IMR-90 (cell line): ENCODE measurements at regions not wholly inside any gene's neighbourhood (a gene's known extent, or its start where the extent isn't known, plus 50 kb on each side); places are given as distances from the start of the nearest gene placed in this dataset.

Experiments
- ATAC-seq: fragments of 200-7000 bp; cut with Tn5 transposase; 2 replicates; pipeline ENCODE4 v1.9.1; 2020; ENCODE audit warnings: low read depth, mild to moderate bottlenecking, moderate library complexity
- BruUV-seq: library from RNA; stranded (reverse); fragments of 400-500 nt; replicated peaks from 2 replicates; lab custom pipeline; 2021; lab: Mats Ljungman, UMichigan
- CTCF ChIA-PET: fragments of 300-600 bp; formaldehyde crosslinking; extraction: SDS; loops from one replicate; lab custom pipeline; 2021; ENCODE audit warnings: antibody characterized with exemption; lab: Yijun Ruan, JAX
- POLR2A ChIA-PET: fragments of 300-600 bp; sonication (Branson Sonifier 250); formaldehyde crosslinking; loops from one replicate; lab custom pipeline; 2022; ENCODE audit warnings: antibody characterized with exemption; ENCODE audit not compliant: unreplicated experiment; lab: Charles Lee
- DNase-seq: peaks from one replicate; pipeline ENCODE4 v3.0.0; 2013
- H2AFZ ChIP-seq: replicated peaks from 2 replicates; pipeline ENCODE3; 2013; ENCODE audit warnings: low read length, mild to moderate bottlenecking; ENCODE audit not compliant: poor library complexity
- H2AK5ac ChIP-seq: 2 replicates; pipeline ENCODE4 v1.6.1; 2013; ENCODE audit warnings: low read depth, low read length, inconsistent platforms
- H2AK9ac ChIP-seq: replicated peaks from 2 replicates; pipeline ENCODE3; 2013; ENCODE audit warnings: mild to moderate bottlenecking, low read depth, low read length, moderate library complexity; ENCODE audit not compliant: poor library complexity
- H2BK120ac ChIP-seq: 2 replicates; pipeline ENCODE4 v1.6.1; 2013; ENCODE audit warnings: low read depth, low read length, inconsistent platforms
- H2BK15ac ChIP-seq: 3 replicates; pipeline ENCODE4 v1.6.1; 2013; ENCODE audit warnings: low read depth, low read length, inconsistent platforms
- H2BK20ac ChIP-seq: 2 replicates; pipeline ENCODE4 v1.6.1; 2013; ENCODE audit warnings: low read depth, mild to moderate bottlenecking, inconsistent platforms, low read length, moderate library complexity
- H2BK5ac ChIP-seq: 2 replicates; pipeline ENCODE4 v1.6.1; 2013; ENCODE audit warnings: mild to moderate bottlenecking, low read depth, low read length, inconsistent platforms; ENCODE audit not compliant: poor library complexity, severe bottlenecking
- H3K14ac ChIP-seq: replicated peaks from 2 replicates; pipeline ENCODE4 v1.6.1; 2013; ENCODE audit warnings: low read depth, low read length, inconsistent platforms
- H3K18ac ChIP-seq: 2 replicates; pipeline ENCODE4 v1.6.1; 2013; ENCODE audit warnings: low read depth, low read length, control low read depth
- H3K23ac ChIP-seq: 2 replicates; pipeline ENCODE4 v1.6.1; 2013; ENCODE audit warnings: low read depth, low read length, inconsistent platforms
- H3K27ac ChIP-seq: 2 replicates; pipeline ENCODE4 v1.5.1; 2013; ENCODE audit warnings: mild to moderate bottlenecking, control low read depth, low read length; ENCODE audit not compliant: insufficient read depth
- H3K27me3 ChIP-seq: 2 replicates; pipeline ENCODE4 v1.6.1; 2013; ENCODE audit warnings: low read length; ENCODE audit not compliant: control insufficient read depth, insufficient read depth
- H3K36me3 ChIP-seq: 2 replicates; pipeline ENCODE4 v1.6.1; 2013; ENCODE audit warnings: low read length, mixed read lengths; ENCODE audit not compliant: control insufficient read depth, insufficient read depth
- H3K4ac ChIP-seq: 2 replicates; pipeline ENCODE4 v1.6.1; 2013; ENCODE audit warnings: low read depth, low read length, inconsistent platforms
- H3K4me1 ChIP-seq: 2 replicates; pipeline ENCODE4 v1.6.1; 2013; ENCODE audit warnings: low read length, mixed read lengths; ENCODE audit not compliant: control insufficient read depth, insufficient read depth
- H3K4me2 ChIP-seq: 2 replicates; pipeline ENCODE4 v1.6.1; 2013; ENCODE audit warnings: low read depth, mild to moderate bottlenecking, control low read depth, low read length, moderate library complexity
- H3K4me3 ChIP-seq: 2 replicates; pipeline ENCODE4 v1.5.1; 2013; ENCODE audit warnings: low read depth, mild to moderate bottlenecking, control low read depth, low read length, moderate library complexity; ENCODE audit not compliant: insufficient read depth
- H3K56ac ChIP-seq: 2 replicates; pipeline ENCODE4 v1.6.1; 2013; ENCODE audit warnings: low read length, inconsistent platforms; ENCODE audit not compliant: insufficient read depth; ENCODE audit errors: extremely low read depth
- H3K79me1 ChIP-seq, 2 experiments: 2 replicates each; pipeline ENCODE4 v1.6.1; 2013; ENCODE audit warnings: low read length in 2 of 2, inconsistent platforms in 1 of 2, low read depth in 1 of 2
- H3K9ac ChIP-seq: 2 replicates; pipeline ENCODE4 v1.6.1; 2013; ENCODE audit warnings: low read depth, low read length, control low read depth
- H3K9me1 ChIP-seq: 2 replicates; pipeline ENCODE4 v1.6.1; 2013; ENCODE audit warnings: low read length, inconsistent platforms; ENCODE audit not compliant: insufficient read depth
- H3K9me3 ChIP-seq: 2 replicates; pipeline ENCODE4 v1.6.1; 2013; ENCODE audit warnings: low read length; ENCODE audit not compliant: control insufficient read depth, insufficient read depth
- H4K20me1 ChIP-seq: 2 replicates; pipeline ENCODE4 v1.6.1; 2013; ENCODE audit warnings: low read length, inconsistent platforms; ENCODE audit not compliant: insufficient read depth
- H4K5ac ChIP-seq: 2 replicates; pipeline ENCODE4 v1.6.1; 2013; ENCODE audit warnings: mild to moderate bottlenecking, low read depth, low read length, control low read depth
- H4K8ac ChIP-seq, 2 experiments: 2 replicates each; pipeline ENCODE4 v1.6.1; 2013; ENCODE audit warnings: low read depth in 2 of 2, low read length in 2 of 2, control low read depth in 1 of 2, inconsistent platforms in 1 of 2
- H4K91ac ChIP-seq: 2 replicates; pipeline ENCODE4 v1.6.1; 2013; ENCODE audit warnings: low read depth, low read length, inconsistent platforms; ENCODE audit not compliant: insufficient read depth
- BHLHE40 ChIP-seq: fragments of 150-350 bp; IDR thresholded peaks from 2 replicates; pipeline ENCODE4 v1.6.1; 2016; ENCODE audit warnings: mild to moderate bottlenecking, low read depth, low read length
- CHD1 ChIP-seq: IDR thresholded peaks from 2 replicates; pipeline ENCODE4 v1.6.1; 2012; ENCODE audit warnings: low read depth, low read length, improper control_type of control experiment
- CTCF ChIP-seq: conservative IDR thresholded peaks from 2 replicates; pipeline ENCODE4 v1.5.1; 2012; ENCODE audit warnings: mild to moderate bottlenecking, low read depth, low read length, improper control_type of control experiment
- FOS ChIP-seq: fragments of 150-350 bp; IDR thresholded peaks from 2 replicates; pipeline ENCODE4 v1.6.1; 2016; ENCODE audit warnings: low read depth, low read length
- POLR2A ChIP-seq: IDR thresholded peaks from 2 replicates; pipeline ENCODE4 v1.6.1; 2012; ENCODE audit warnings: mild to moderate bottlenecking, low read depth, low read length
- SMC3 ChIP-seq: fragments of 150-350 bp; IDR thresholded peaks from 2 replicates; pipeline ENCODE4 v1.6.1; 2016; ENCODE audit warnings: low read depth, mild to moderate bottlenecking, antibody characterized with exemption, low read length, moderate library complexity
- WGBS, 2 experiments: methylation state at CpG; one replicate each; pipeline versions ENCODE4 v1.1.5 to v1.1.7; 2013; ENCODE audit warnings: missing lambda C conversion rate in 2 of 2; ENCODE audit not compliant: insufficient read length in 1 of 2; ENCODE audit errors: extremely low coverage in 2 of 2; 5-methylcytosine and 5-hydroxymethylcytosine counted together
- dilution Hi-C: fragments of 300-500 bp; cut with HindIII; formaldehyde crosslinking; loops from one replicate; pipeline ENCODE4 v1.14.3; 2018; ENCODE audit warnings: low sequenced_read_pairs; ENCODE audit not compliant: unreplicated experiment
- in situ Hi-C: fragments of 300-500 bp; cut with MboI; formaldehyde crosslinking; loops from 3 replicates; pipeline ENCODE4 v1.14.3; 2019; ENCODE audit warnings: low sequenced_read_pairs, inconsistent platforms, mixed read lengths
- intact Hi-C: fragments of 100-400 bp; cut with micrococcal nuclease; formaldehyde crosslinking; loops from 2 replicates; pipeline ENCODE4 v1.10.0; 2022

GRCh38 chr6:91941838-91942237 is 1355.0 kb upstream of the MAP3K7 start:
- no peak overlapping the region for H3K9ac ChIP-seq
- H2BK20ac ChIP-seq = no peak overlapping the region
- H3K79me1 ChIP-seq = no peaks in the 10 kb centered on the region
- H4K8ac ChIP-seq = no peak overlapping the region
- H2BK5ac ChIP-seq = no peak overlapping the region
- no peak overlapping the region for H4K5ac ChIP-seq
- dilution Hi-C loops (no loop called here), in situ Hi-C loops (no loop called here), intact Hi-C loops (no loop called here)
- no peak overlapping the region for H3K23ac ChIP-seq
- H3K56ac ChIP-seq = no peak overlapping the region
- no peak overlapping the region for H3K4me3 ChIP-seq
- ATAC-seq = no peak
- H3K4ac ChIP-seq = no peak overlapping the region
- no peak overlapping the region for H3K4me2 ChIP-seq
- no peak overlapping the region for H2BK15ac ChIP-seq
- H3K9me1 ChIP-seq = no peaks in the 10 kb centered on the region
- no peak for TF ChIP-seq POLR2A
- TF ChIP-seq FOS = no peak
- TF ChIP-seq CTCF = no peak
- TF ChIP-seq CHD1 = no peak
- TF ChIP-seq SMC3 = no peak
- no peak for TF ChIP-seq BHLHE40
- H2AK9ac ChIP-seq = no peak overlapping the region
- no peaks in the 10 kb centered on the region for H4K20me1 ChIP-seq
- H4K91ac ChIP-seq = no peak overlapping the region
- no peaks in the 10 kb centered on the region for H3K36me3 ChIP-seq
- H3K4me1 ChIP-seq = no peaks in the 10 kb centered on the region
- ChIA-PET CTCF (no interaction called here), POLR2A (no interaction called here)
- no peak overlapping the region for H2AFZ ChIP-seq
- BruUV-seq = no TSS peak
- DNase-seq = no peak
- H2AK5ac ChIP-seq = no peak overlapping the region
- no peaks in the 10 kb centered on the region for H3K27me3 ChIP-seq
- H3K27ac ChIP-seq = no peak overlapping the region
- H2BK120ac ChIP-seq = no peak overlapping the region
- no CpG with 5 or more reads among the region's 2 CpGs for WGBS, 2 experiments
- no peaks in the 10 kb centered on the region for H3K9me3 ChIP-seq
- H3K14ac ChIP-seq = no peak overlapping the region
- no peak overlapping the region for H3K18ac ChIP-seq
